Progenitor cell of endocrine pancreas (in vitro differentiated cells): ENCODE measurements at regions not wholly inside any gene's neighbourhood (a gene's known extent, or its start where the extent isn't known, plus 50 kb on each side); places are given as distances from the start of the nearest gene placed in this dataset.

ENCODE experiments used
- DNase-seq: peaks from one replicate; pipeline ENCODE4 v3.0.0; 2021; ENCODE audit warnings: low spot score; ENCODE audit not compliant: unreplicated experiment
- H3K27ac Mint-ChIP-seq: 2 replicates; pipeline ENCODE4 v1.8.0; 2021; ENCODE audit warnings: mild to moderate bottlenecking, moderate library complexity, mixed read lengths
- H3K27me3 Mint-ChIP-seq: 2 replicates; pipeline ENCODE4 v1.8.0; 2021; ENCODE audit warnings: mixed read lengths
- H3K36me3 Mint-ChIP-seq: 2 replicates; pipeline ENCODE4 v1.8.0; 2022; ENCODE audit warnings: mixed read lengths; ENCODE audit not compliant: insufficient read depth
- H3K4me1 Mint-ChIP-seq: 2 replicates; pipeline ENCODE4 v1.8.0; 2021; ENCODE audit warnings: low read depth, mixed read lengths
- H3K4me3 Mint-ChIP-seq: 2 replicates; pipeline ENCODE4 v1.8.0; 2021; ENCODE audit warnings: low read depth, mild to moderate bottlenecking, moderate library complexity, mixed read lengths
- H3K9me3 Mint-ChIP-seq: 2 replicates; pipeline ENCODE4 v1.8.0; 2021; ENCODE audit warnings: low read depth, mixed read lengths
- CTCF ChIP-seq: fragments of 200-600 bp; sonication (generic); IDR thresholded peaks from one replicate; pipeline ENCODE4 v1.5.0; 2021; ENCODE audit warnings: antibody characterized with exemption, mild to moderate bottlenecking; ENCODE audit not compliant: unreplicated experiment

- no peak overlapping the region for H3K4me3 Mint-ChIP-seq
- no peak for DNase-seq
- peak; percentile 41 for TF ChIP-seq CTCF
- no peak overlapping the region for H3K27ac Mint-ChIP-seq
- H3K4me1 Mint-ChIP-seq: peaks cover 2% of the 10 kb centered on the region
- peaks cover 3% of the 10 kb centered on the region for H3K27me3 Mint-ChIP-seq
- H3K36me3 Mint-ChIP-seq: no peaks in the 10 kb centered on the region
- no peaks in the 10 kb centered on the region for H3K9me3 Mint-ChIP-seq
Measured at GRCh38 chr2:198930170-198930569, 527.6 kb downstream of the SATB2 start.

- H3K4me3 Mint-ChIP-seq: no peak overlapping the region
- H3K36me3 Mint-ChIP-seq: no peaks in the 10 kb centered on the region
- H3K4me1 Mint-ChIP-seq: peaks cover 2% of the 10 kb centered on the region
- H3K27ac Mint-ChIP-seq: no peak overlapping the region
- peaks cover 3% of the 10 kb centered on the region for H3K27me3 Mint-ChIP-seq
- DNase-seq: no peak
- no peaks in the 10 kb centered on the region for H3K9me3 Mint-ChIP-seq
- no peak for TF ChIP-seq CTCF
Measured at GRCh38 chr2:198928026-198928425, 529.7 kb downstream of the SATB2 start.

GRCh38 chr2:198917926-198918720 lies 539.6 kb downstream of the SATB2 start:
- no peaks in the 10 kb centered on the region for H3K36me3 Mint-ChIP-seq
- no peaks in the 10 kb centered on the region for H3K27me3 Mint-ChIP-seq
- no peak for TF ChIP-seq CTCF
- peaks cover 3% of the 10 kb centered on the region for H3K9me3 Mint-ChIP-seq
- H3K4me3 Mint-ChIP-seq: no peak overlapping the region
- no peak for DNase-seq
- H3K4me1 Mint-ChIP-seq: no peaks in the 10 kb centered on the region
- H3K27ac Mint-ChIP-seq: no peak overlapping the region

- no peak for DNase-seq
- Mint-ChIP-seq H3K4me3 (no peak overlapping the region), H3K9me3 (peaks cover 3% of the 10 kb centered on the region), H3K27me3 (no peaks in the 10 kb centered on the region), H3K27ac (no peak overlapping the region), H3K36me3 (no peaks in the 10 kb centered on the region), H3K4me1 (no peaks in the 10 kb centered on the region)
- TF ChIP-seq CTCF: no peak
Measured at GRCh38 chr2:198917275-198917674, 540.5 kb downstream of the SATB2 start.

GRCh38 chr2:198916548-198917080 lies 541.1 kb downstream of the SATB2 start:
- no peak overlapping the region for H3K4me3 Mint-ChIP-seq
- DNase-seq: no peak
- TF ChIP-seq CTCF: no peak
- H3K4me1 Mint-ChIP-seq: no peaks in the 10 kb centered on the region
- no peaks in the 10 kb centered on the region for H3K36me3 Mint-ChIP-seq
- H3K27ac Mint-ChIP-seq: no peak overlapping the region
- H3K9me3 Mint-ChIP-seq: peaks cover 3% of the 10 kb centered on the region
- H3K27me3 Mint-ChIP-seq: no peaks in the 10 kb centered on the region
